DOHH2 (cell line): ENCODE measurements at regions not wholly inside any gene's neighbourhood (a gene's known extent, or its start where the extent isn't known, plus 50 kb on each side); places are given as distances from the start of the nearest gene placed in this dataset.

Experiments
- H3F3A ChIP-seq: fragments of 200-600 bp; sonication (generic), shearing (Covaris generic); 2 replicates; pipeline ENCODE4 v1.6.0; 2016; ENCODE audit warnings: antibody characterized with exemption, mild to moderate bottlenecking; ENCODE audit not compliant: control insufficient read depth, insufficient read depth
- H3K27ac ChIP-seq: fragments of 200-600 bp; sonication (generic); 2 replicates; pipeline ENCODE4 v1.5.1; 2014; ENCODE audit warnings: low read depth, mild to moderate bottlenecking, low read length, moderate library complexity
- H3K27me3 ChIP-seq: fragments of 200-600 bp; sonication (generic); 2 replicates; pipeline ENCODE4 v1.6.1; 2014; ENCODE audit warnings: mild to moderate bottlenecking, low read length, mixed read lengths; ENCODE audit not compliant: control insufficient read depth
- H3K36me3 ChIP-seq: fragments of 200-600 bp; sonication (generic); 2 replicates; pipeline ENCODE4 v1.6.1; 2014; ENCODE audit warnings: mild to moderate bottlenecking, low read length, moderate library complexity, mixed read lengths; ENCODE audit not compliant: control insufficient read depth
- H3K4me1 ChIP-seq: fragments of 200-600 bp; sonication (generic); 2 replicates; pipeline ENCODE4 v1.6.1; 2014; ENCODE audit warnings: mild to moderate bottlenecking, low read length, mixed read lengths; ENCODE audit not compliant: control insufficient read depth
- H3K4me2 ChIP-seq: fragments of 200-600 bp; sonication (generic); 2 replicates; pipeline ENCODE4 v1.6.0; 2014; ENCODE audit warnings: mild to moderate bottlenecking, low read length, moderate library complexity
- H3K4me3 ChIP-seq: fragments of 200-600 bp; sonication (generic); 2 replicates; pipeline ENCODE4 v1.5.1; 2014; ENCODE audit warnings: mild to moderate bottlenecking, low read length, mixed read lengths
- H3K79me2 ChIP-seq: fragments of 200-600 bp; sonication (generic); 2 replicates; pipeline ENCODE4 v1.6.1; 2014; ENCODE audit warnings: mild to moderate bottlenecking, low read length, mixed read lengths; ENCODE audit not compliant: control insufficient read depth
- H3K9me2 ChIP-seq: fragments of 200-600 bp; sonication (generic); replicated peaks from 2 replicates; pipeline ENCODE4 v1.6.1; 2014; ENCODE audit warnings: mild to moderate bottlenecking, low read length, mixed read lengths; ENCODE audit not compliant: control insufficient read depth
- H3K9me3 ChIP-seq: fragments of 200-600 bp; sonication (generic); 2 replicates; pipeline ENCODE4 v1.6.1; 2014; ENCODE audit warnings: antibody characterized with exemption, low read length, mixed read lengths; ENCODE audit not compliant: control insufficient read depth, insufficient read depth
- H4K20me1 ChIP-seq: fragments of 200-600 bp; sonication (generic); 2 replicates; pipeline ENCODE4 v1.6.0; 2014; ENCODE audit warnings: low read depth, mild to moderate bottlenecking, antibody characterized with exemption, low read length, moderate library complexity; ENCODE audit not compliant: control insufficient read depth, insufficient read depth
- CTCF ChIP-seq: fragments of 200-600 bp; sonication (generic); IDR thresholded peaks from one replicate; pipeline ENCODE4 v1.5.1; 2014; ENCODE audit warnings: antibody characterized with exemption, mild to moderate bottlenecking, low read depth, low read length; ENCODE audit not compliant: poor library complexity, severe bottlenecking
- EZH2phosphoT487 ChIP-seq: fragments of 200-600 bp; sonication (generic); IDR thresholded peaks from 2 replicates; pipeline ENCODE4 v1.6.1; 2017; ENCODE audit warnings: borderline replicate concordance, mild to moderate bottlenecking, antibody characterized with exemption, low read length, moderate library complexity, mixed read lengths

- no peaks in the 10 kb centered on the region for H3K79me2 ChIP-seq
- H3K4me1 ChIP-seq: no peaks in the 10 kb centered on the region
- H4K20me1 ChIP-seq: no peaks in the 10 kb centered on the region
- TF ChIP-seq EZH2phosphoT487 (no peak), CTCF (no peak)
- no peaks in the 10 kb centered on the region for H3K36me3 ChIP-seq
- H3K9me2 ChIP-seq: no peaks in the 10 kb centered on the region
- no peak overlapping the region for H3K4me2 ChIP-seq
- no peak overlapping the region for H3K4me3 ChIP-seq
- no peak overlapping the region for H3K27ac ChIP-seq
- H3K9me3 ChIP-seq: no peaks in the 10 kb centered on the region
- H3F3A ChIP-seq: no peaks in the 10 kb centered on the region
- H3K27me3 ChIP-seq: peaks cover 48% of the 10 kb centered on the region
These were observed 393.8 kb downstream of the SHQ1 start for GRCh38 chr3:72454441-72454840.

- no peak overlapping the region for H3K4me2 ChIP-seq
- no peaks in the 10 kb centered on the region for H4K20me1 ChIP-seq
- no peaks in the 10 kb centered on the region for H3K79me2 ChIP-seq
- TF ChIP-seq CTCF: no peak
- TF ChIP-seq EZH2phosphoT487: no peak
- no peak overlapping the region for H3K27ac ChIP-seq
- H3K27me3 ChIP-seq: peaks cover 48% of the 10 kb centered on the region
- H3K4me1 ChIP-seq: no peaks in the 10 kb centered on the region
- no peaks in the 10 kb centered on the region for H3K9me2 ChIP-seq
- H3F3A ChIP-seq: no peaks in the 10 kb centered on the region
- no peak overlapping the region for H3K4me3 ChIP-seq
- no peaks in the 10 kb centered on the region for H3K9me3 ChIP-seq
- no peaks in the 10 kb centered on the region for H3K36me3 ChIP-seq
These were observed 394.5 kb downstream of the SHQ1 start for GRCh38 chr3:72453706-72454105.

GRCh38 chr3:72452745-72453144, 395.5 kb downstream of the SHQ1 start:
- H3K27me3 ChIP-seq: peaks cover 56% of the 10 kb centered on the region
- no peak overlapping the region for H3K4me2 ChIP-seq
- no peaks in the 10 kb centered on the region for H3K9me2 ChIP-seq

More at GRCh38 chr3:72452745-72453144, 395.5 kb downstream of the SHQ1 start:
- Histone ChIP-seq H3K36me3 (no peaks in the 10 kb centered on the region), H3K4me1 (peaks cover under 1% of the 10 kb centered on the region), H3F3A (no peaks in the 10 kb centered on the region), H4K20me1 (no peaks in the 10 kb centered on the region), H3K4me3 (no peak overlapping the region), H3K27ac (no peak overlapping the region), H3K79me2 (no peaks in the 10 kb centered on the region), H3K9me3 (no peaks in the 10 kb centered on the region)
- no peak for TF ChIP-seq CTCF
- TF ChIP-seq EZH2phosphoT487: no peak
